ENCODE measurements at regions not wholly inside any gene's neighbourhood (a gene's known extent, or its start where the extent isn't known, plus 50 kb on each side); places are given as distances from the start of the nearest gene placed in this dataset.

DNA sequence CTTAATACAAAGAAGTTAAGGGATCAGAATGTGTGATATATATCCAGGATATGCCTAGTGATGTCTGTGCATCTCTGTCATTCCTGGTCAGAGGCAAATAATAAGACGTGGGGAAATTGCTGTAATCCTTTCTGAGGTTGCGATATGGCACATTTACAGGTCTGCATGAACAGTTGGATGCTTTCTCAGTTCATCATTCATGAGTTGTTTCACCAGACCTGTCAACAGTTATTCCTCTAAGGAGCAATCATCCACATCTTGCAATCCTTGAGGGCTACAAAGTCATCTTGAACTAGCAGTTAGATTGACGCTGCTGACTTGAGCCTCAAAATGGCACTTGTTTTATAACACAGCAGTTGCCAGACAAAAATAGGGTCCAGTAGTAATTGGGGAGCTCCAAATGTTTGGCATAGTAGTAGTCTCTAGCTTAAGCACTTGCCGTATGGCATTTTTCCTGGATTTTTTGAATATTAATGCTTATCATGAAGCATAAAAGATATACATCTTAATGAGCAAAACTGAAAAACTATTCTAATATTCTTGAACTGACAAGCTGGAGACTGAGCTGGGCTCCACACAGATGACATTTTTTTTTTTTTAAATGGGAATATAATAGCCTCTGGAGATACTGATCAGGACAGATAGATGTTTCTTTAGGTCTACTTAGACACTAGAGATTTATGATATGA is 761.7 kb downstream of the VGLL3 start:
- TF ChIP-seq POLR2AphosphoS5 (IDR thresholded peaks at IDR 0.05) (no peak), EP300 (IDR thresholded peaks at IDR 0.05) (no peak), POLR2A (IDR thresholded peaks at IDR 0.05) (no peak)
- TF ChIP-seq, protein P1, sequence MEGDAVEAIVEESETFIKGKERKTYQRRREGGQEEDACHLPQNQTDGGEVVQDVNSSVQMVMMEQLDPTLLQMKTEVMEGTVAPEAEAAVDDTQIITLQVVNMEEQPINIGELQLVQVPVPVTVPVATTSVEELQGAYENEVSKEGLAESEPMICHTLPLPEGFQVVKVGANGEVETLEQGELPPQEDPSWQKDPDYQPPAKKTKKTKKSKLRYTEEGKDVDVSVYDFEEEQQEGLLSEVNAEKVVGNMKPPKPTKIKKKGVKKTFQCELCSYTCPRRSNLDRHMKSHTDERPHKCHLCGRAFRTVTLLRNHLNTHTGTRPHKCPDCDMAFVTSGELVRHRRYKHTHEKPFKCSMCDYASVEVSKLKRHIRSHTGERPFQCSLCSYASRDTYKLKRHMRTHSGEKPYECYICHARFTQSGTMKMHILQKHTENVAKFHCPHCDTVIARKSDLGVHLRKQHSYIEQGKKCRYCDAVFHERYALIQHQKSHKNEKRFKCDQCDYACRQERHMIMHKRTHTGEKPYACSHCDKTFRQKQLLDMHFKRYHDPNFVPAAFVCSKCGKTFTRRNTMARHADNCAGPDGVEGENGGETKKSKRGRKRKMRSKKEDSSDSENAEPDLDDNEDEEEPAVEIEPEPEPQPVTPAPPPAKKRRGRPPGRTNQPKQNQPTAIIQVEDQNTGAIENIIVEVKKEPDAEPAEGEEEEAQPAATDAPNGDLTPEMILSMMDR (IDR thresholded peaks at IDR 0.05), result no peak
